WTC11 (cell line): ENCODE measurements at regions not wholly inside any gene's neighbourhood (a gene's known extent, or its start where the extent isn't known, plus 50 kb on each side); places are given as distances from the start of the nearest gene placed in this dataset.

ENCODE experiments used
- ATAC-seq: fragments of 200-7000 bp; cut with Tn5 transposase; 2 replicates; pipeline ENCODE4 v1.10.0; 2021; ENCODE audit warnings: mild to moderate bottlenecking, moderate library complexity
- CTCF ChIA-PET: fragments of 300-600 bp; sonication (Branson Sonifier 250); formaldehyde crosslinking; loops from one replicate; lab custom pipeline; 2021; ENCODE audit warnings: antibody characterized with exemption; lab: Charles Lee
- POLR2A ChIA-PET: fragments of 350-600 bp; sonication (Branson Sonifier 250); formaldehyde crosslinking; loops from one replicate; lab custom pipeline; 2021; ENCODE audit warnings: antibody characterized with exemption; lab: Charles Lee
- DNase-seq: peaks from one replicate; pipeline ENCODE4 v3.0.0; 2021; ENCODE audit warnings: low spot score
- H3K27ac Mint-ChIP-seq: 2 replicates; pipeline ENCODE4 v1.8.0; 2021; ENCODE audit warnings: mixed read lengths
- H3K27me3 Mint-ChIP-seq: 2 replicates; pipeline ENCODE4 v1.8.0; 2021; ENCODE audit warnings: low read depth, mild to moderate bottlenecking, moderate library complexity, mixed read lengths
- H3K36me3 Mint-ChIP-seq: 2 replicates; pipeline ENCODE4 v1.8.0; 2021; ENCODE audit warnings: mixed read lengths
- H3K4me1 Mint-ChIP-seq: 2 replicates; pipeline ENCODE4 v1.8.0; 2022; ENCODE audit warnings: mixed read lengths
- H3K4me3 Mint-ChIP-seq: 2 replicates; pipeline ENCODE4 v1.8.0; 2021; ENCODE audit warnings: mild to moderate bottlenecking, moderate library complexity, mixed read lengths
- H3K9me3 Mint-ChIP-seq: 2 replicates; pipeline ENCODE4 v1.8.0; 2021; ENCODE audit warnings: mixed read lengths
- FOXJ3 ChIP-seq: sonication (generic); formaldehyde crosslinking; IDR thresholded peaks from 2 replicates; pipeline ENCODE4 v1.9.0; 2021; ENCODE audit warnings: missing genetic modification reagents, mild to moderate bottlenecking, borderline replicate concordance
- MXD4 ChIP-seq: fragments of 250-450 bp; sonication (Bioruptor Pico); IDR thresholded peaks from 2 replicates; pipeline ENCODE4 v1.8.0; 2021; ENCODE audit warnings: mild to moderate bottlenecking, moderate library complexity, borderline replicate concordance
- MYBL2 ChIP-seq: sonication (generic); formaldehyde crosslinking; IDR thresholded peaks from 2 replicates; pipeline ENCODE4 v1.8.1; 2023; ENCODE audit warnings: mild to moderate bottlenecking, moderate library complexity, missing genetic modification reagents
- NR1H2 ChIP-seq: sonication (generic); formaldehyde crosslinking; IDR thresholded peaks from 2 replicates; pipeline ENCODE4 v1.9.0; 2021; ENCODE audit warnings: mild to moderate bottlenecking, moderate library complexity, missing genetic modification reagents
- SMAD3 ChIP-seq: sonication (generic); formaldehyde crosslinking; IDR thresholded peaks from 2 replicates; pipeline ENCODE4 v1.8.0; 2022; ENCODE audit warnings: missing genetic modification reagents, mild to moderate bottlenecking, borderline replicate concordance
- ZNF138 ChIP-seq: sonication (generic); formaldehyde crosslinking; conservative IDR thresholded peaks from 2 replicates; pipeline ENCODE4 v1.8.1; 2022; ENCODE audit warnings: mild to moderate bottlenecking, moderate library complexity, missing genetic modification reagents
- ZNF232 ChIP-seq: sonication (generic); formaldehyde crosslinking; IDR thresholded peaks from 2 replicates; pipeline ENCODE4 v1.8.0; 2022; ENCODE audit warnings: mild to moderate bottlenecking, missing genetic modification reagents
- ZNF263 ChIP-seq: sonication (generic); formaldehyde crosslinking; IDR thresholded peaks from 2 replicates; pipeline ENCODE4 v1.8.1; 2022; ENCODE audit warnings: low read depth, mild to moderate bottlenecking, moderate library complexity, missing genetic modification reagents
- ZNF671 ChIP-seq: fragments of 250-450 bp; sonication (Bioruptor Pico); IDR thresholded peaks from 2 replicates; pipeline ENCODE4 v1.8.0; 2021; ENCODE audit warnings: mild to moderate bottlenecking
- TF ChIP-seq, protein P1 (sequence below): fragments of 250-450 bp; sonication (Bioruptor Pico); IDR thresholded peaks from 2 replicates; pipeline ENCODE4 v1.9.0; 2021; ENCODE audit warnings: moderate library complexity, mild to moderate bottlenecking, inconsistent platforms, borderline replicate concordance
- TF ChIP-seq, protein P2 (sequence below): sonication (generic); formaldehyde crosslinking; IDR thresholded peaks from 2 replicates; pipeline ENCODE4 v1.8.1; 2022; ENCODE audit warnings: low read depth, missing genetic modification reagents, borderline replicate concordance
- TF ChIP-seq, protein P3 (sequence below): sonication (generic); formaldehyde crosslinking; IDR thresholded peaks from 2 replicates; pipeline ENCODE4 v1.8.0; 2022; ENCODE audit warnings: mild to moderate bottlenecking, missing genetic modification reagents
- TF ChIP-seq, protein P4 (sequence below): sonication (generic); formaldehyde crosslinking; IDR thresholded peaks from 2 replicates; pipeline ENCODE4 v1.8.1; 2023; ENCODE audit warnings: mild to moderate bottlenecking, missing genetic modification reagents, borderline replicate concordance
- TF ChIP-seq, protein P5 (sequence below): fragments of 250-450 bp; sonication (Bioruptor Pico); IDR thresholded peaks from 2 replicates; pipeline ENCODE4 v1.9.0; 2021; ENCODE audit warnings: mild to moderate bottlenecking
- TF ChIP-seq, protein P6 (sequence below): sonication (generic); formaldehyde crosslinking; IDR thresholded peaks from 2 replicates; pipeline ENCODE4 v1.8.1; 2023; ENCODE audit warnings: mild to moderate bottlenecking, missing genetic modification reagents, moderate library complexity
- TF ChIP-seq, protein P7 (sequence below): sonication (generic); formaldehyde crosslinking; IDR thresholded peaks from 2 replicates; pipeline ENCODE4 v1.8.1; 2023; ENCODE audit warnings: mild to moderate bottlenecking, missing genetic modification reagents, moderate library complexity
- TF ChIP-seq, protein P8 (sequence below): sonication (generic); formaldehyde crosslinking; IDR thresholded peaks from 2 replicates; pipeline ENCODE4 v1.8.0; 2022; ENCODE audit warnings: missing genetic modification reagents
- TF ChIP-seq, protein P9 (sequence below): sonication (generic); formaldehyde crosslinking; IDR thresholded peaks from 2 replicates; pipeline ENCODE4 v1.8.1; 2022; ENCODE audit warnings: mild to moderate bottlenecking, moderate library complexity, missing genetic modification reagents

DNA sequence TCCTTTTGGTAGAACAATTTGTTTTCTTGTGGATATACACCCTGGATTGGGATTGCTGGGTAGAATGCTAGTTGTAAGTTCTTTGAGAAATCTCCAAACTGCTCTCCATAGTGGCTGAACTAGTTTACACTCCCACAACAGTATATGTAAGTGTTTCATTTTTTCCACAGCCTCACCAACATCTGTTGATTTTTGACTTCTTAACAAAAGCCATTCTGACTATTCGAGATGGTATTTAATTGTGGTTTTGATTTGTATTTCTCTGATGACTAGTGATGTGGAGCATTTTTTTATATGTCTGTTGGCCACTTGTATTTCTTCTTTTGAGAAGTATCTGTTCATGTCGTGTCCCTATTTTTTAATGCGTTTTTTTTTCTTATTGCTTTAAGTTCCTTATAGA is 444.1 kb downstream of the CBLN4 start:
- ATAC-seq (no peak), DNase-seq (no peak)
- H3K4me1 Mint-ChIP-seq: no peaks in the 10 kb centered on the region
- TF ChIP-seq SMAD3 (CRISPR knock-in tag) (no peak), NR1H2 (CRISPR knock-in tag) (no peak), ZNF263 (CRISPR knock-in tag) (no peak), ZNF232 (CRISPR knock-in tag) (no peak), MYBL2 (CRISPR knock-in tag) (no peak), MXD4 (no peak), ZNF138 (CRISPR knock-in tag) (no peak), ZNF671 (no peak), FOXJ3 (CRISPR knock-in tag) (no peak)
- TF ChIP-seq, protein P1, sequence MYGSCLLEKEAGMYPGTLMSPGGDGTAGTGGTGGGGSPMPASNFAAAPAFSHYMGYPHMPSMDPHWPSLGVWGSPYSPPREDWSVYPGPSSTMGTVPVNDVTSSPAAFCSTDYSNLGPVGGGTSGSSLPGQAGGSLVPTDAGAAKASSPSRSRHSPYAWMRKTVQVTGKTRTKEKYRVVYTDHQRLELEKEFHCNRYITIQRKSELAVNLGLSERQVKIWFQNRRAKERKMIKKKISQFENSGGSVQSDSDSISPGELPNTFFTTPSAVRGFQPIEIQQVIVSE (CRISPR knock-in tag): no peak
- TF ChIP-seq, protein P2, sequence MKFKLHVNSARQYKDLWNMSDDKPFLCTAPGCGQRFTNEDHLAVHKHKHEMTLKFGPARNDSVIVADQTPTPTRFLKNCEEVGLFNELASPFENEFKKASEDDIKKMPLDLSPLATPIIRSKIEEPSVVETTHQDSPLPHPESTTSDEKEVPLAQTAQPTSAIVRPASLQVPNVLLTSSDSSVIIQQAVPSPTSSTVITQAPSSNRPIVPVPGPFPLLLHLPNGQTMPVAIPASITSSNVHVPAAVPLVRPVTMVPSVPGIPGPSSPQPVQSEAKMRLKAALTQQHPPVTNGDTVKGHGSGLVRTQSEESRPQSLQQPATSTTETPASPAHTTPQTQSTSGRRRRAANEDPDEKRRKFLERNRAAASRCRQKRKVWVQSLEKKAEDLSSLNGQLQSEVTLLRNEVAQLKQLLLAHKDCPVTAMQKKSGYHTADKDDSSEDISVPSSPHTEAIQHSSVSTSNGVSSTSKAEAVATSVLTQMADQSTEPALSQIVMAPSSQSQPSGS (CRISPR knock-in tag): no peak
- TF ChIP-seq, protein P3, sequence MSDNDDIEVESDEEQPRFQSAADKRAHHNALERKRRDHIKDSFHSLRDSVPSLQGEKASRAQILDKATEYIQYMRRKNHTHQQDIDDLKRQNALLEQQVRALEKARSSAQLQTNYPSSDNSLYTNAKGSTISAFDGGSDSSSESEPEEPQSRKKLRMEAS (CRISPR knock-in tag): no peak
- TF ChIP-seq, protein P4, sequence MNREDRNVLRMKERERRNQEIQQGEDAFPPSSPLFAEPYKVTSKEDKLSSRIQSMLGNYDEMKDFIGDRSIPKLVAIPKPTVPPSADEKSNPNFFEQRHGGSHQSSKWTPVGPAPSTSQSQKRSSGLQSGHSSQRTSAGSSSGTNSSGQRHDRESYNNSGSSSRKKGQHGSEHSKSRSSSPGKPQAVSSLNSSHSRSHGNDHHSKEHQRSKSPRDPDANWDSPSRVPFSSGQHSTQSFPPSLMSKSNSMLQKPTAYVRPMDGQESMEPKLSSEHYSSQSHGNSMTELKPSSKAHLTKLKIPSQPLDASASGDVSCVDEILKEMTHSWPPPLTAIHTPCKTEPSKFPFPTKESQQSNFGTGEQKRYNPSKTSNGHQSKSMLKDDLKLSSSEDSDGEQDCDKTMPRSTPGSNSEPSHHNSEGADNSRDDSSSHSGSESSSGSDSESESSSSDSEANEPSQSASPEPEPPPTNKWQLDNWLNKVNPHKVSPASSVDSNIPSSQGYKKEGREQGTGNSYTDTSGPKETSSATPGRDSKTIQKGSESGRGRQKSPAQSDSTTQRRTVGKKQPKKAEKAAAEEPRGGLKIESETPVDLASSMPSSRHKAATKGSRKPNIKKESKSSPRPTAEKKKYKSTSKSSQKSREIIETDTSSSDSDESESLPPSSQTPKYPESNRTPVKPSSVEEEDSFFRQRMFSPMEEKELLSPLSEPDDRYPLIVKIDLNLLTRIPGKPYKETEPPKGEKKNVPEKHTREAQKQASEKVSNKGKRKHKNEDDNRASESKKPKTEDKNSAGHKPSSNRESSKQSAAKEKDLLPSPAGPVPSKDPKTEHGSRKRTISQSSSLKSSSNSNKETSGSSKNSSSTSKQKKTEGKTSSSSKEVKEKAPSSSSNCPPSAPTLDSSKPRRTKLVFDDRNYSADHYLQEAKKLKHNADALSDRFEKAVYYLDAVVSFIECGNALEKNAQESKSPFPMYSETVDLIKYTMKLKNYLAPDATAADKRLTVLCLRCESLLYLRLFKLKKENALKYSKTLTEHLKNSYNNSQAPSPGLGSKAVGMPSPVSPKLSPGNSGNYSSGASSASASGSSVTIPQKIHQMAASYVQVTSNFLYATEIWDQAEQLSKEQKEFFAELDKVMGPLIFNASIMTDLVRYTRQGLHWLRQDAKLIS: no peak
- TF ChIP-seq, protein P5, sequence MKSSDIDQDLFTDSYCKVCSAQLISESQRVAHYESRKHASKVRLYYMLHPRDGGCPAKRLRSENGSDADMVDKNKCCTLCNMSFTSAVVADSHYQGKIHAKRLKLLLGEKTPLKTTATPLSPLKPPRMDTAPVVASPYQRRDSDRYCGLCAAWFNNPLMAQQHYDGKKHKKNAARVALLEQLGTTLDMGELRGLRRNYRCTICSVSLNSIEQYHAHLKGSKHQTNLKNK (CRISPR knock-in tag): no peak
- TF ChIP-seq, protein P6, sequence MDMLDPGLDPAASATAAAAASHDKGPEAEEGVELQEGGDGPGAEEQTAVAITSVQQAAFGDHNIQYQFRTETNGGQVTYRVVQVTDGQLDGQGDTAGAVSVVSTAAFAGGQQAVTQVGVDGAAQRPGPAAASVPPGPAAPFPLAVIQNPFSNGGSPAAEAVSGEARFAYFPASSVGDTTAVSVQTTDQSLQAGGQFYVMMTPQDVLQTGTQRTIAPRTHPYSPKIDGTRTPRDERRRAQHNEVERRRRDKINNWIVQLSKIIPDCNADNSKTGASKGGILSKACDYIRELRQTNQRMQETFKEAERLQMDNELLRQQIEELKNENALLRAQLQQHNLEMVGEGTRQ: no peak
- TF ChIP-seq, protein P7, sequence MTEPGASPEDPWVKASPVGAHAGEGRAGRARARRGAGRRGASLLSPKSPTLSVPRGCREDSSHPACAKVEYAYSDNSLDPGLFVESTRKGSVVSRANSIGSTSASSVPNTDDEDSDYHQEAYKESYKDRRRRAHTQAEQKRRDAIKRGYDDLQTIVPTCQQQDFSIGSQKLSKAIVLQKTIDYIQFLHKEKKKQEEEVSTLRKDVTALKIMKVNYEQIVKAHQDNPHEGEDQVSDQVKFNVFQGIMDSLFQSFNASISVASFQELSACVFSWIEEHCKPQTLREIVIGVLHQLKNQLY: no peak
- TF ChIP-seq, protein P8, sequence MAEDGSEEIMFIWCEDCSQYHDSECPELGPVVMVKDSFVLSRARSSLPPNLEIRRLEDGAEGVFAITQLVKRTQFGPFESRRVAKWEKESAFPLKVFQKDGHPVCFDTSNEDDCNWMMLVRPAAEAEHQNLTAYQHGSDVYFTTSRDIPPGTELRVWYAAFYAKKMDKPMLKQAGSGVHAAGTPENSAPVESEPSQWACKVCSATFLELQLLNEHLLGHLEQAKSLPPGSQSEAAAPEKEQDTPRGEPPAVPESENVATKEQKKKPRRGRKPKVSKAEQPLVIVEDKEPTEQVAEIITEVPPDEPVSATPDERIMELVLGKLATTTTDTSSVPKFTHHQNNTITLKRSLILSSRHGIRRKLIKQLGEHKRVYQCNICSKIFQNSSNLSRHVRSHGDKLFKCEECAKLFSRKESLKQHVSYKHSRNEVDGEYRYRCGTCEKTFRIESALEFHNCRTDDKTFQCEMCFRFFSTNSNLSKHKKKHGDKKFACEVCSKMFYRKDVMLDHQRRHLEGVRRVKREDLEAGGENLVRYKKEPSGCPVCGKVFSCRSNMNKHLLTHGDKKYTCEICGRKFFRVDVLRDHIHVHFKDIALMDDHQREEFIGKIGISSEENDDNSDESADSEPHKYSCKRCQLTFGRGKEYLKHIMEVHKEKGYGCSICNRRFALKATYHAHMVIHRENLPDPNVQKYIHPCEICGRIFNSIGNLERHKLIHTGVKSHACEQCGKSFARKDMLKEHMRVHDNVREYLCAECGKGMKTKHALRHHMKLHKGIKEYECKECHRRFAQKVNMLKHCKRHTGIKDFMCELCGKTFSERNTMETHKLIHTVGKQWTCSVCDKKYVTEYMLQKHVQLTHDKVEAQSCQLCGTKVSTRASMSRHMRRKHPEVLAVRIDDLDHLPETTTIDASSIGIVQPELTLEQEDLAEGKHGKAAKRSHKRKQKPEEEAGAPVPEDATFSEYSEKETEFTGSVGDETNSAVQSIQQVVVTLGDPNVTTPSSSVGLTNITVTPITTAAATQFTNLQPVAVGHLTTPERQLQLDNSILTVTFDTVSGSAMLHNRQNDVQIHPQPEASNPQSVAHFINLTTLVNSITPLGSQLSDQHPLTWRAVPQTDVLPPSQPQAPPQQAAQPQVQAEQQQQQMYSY: no peak
- TF ChIP-seq, protein P9, sequence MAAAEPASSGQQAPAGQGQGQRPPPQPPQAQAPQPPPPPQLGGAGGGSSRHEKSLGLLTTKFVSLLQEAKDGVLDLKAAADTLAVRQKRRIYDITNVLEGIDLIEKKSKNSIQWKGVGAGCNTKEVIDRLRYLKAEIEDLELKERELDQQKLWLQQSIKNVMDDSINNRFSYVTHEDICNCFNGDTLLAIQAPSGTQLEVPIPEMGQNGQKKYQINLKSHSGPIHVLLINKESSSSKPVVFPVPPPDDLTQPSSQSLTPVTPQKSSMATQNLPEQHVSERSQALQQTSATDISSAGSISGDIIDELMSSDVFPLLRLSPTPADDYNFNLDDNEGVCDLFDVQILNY (CRISPR knock-in tag): no peak
- ChIA-PET POLR2A (no interaction called here), CTCF (no interaction called here)
- H3K27ac Mint-ChIP-seq: no peak overlapping the region
- H3K27me3 Mint-ChIP-seq: peaks cover 4% of the 10 kb centered on the region
- H3K9me3 Mint-ChIP-seq: peaks cover 74% of the 10 kb centered on the region
- no peak overlapping the region for H3K4me3 Mint-ChIP-seq
- peaks cover 70% of the 10 kb centered on the region for H3K36me3 Mint-ChIP-seq
